ENCODE measurements at regions not wholly inside any gene's neighbourhood (a gene's known extent, or its start where the extent isn't known, plus 50 kb on each side); places are given as distances from the start of the nearest gene placed in this dataset.

GRCh38 chr14:51523243-51523642 is 128.5 kb upstream of the FRMD6 start:
- no peak overlapping the region for H3K27ac ChIP-seq
- H3K36me3 ChIP-seq: no peaks in the 10 kb centered on the region
- H3K9me3 ChIP-seq: no peaks in the 10 kb centered on the region
- no peaks in the 10 kb centered on the region for H3K27me3 ChIP-seq
- TF ChIP-seq CTCF (IDR thresholded peaks at IDR 0.05): no peak
- no peak overlapping the region for H3K4me3 ChIP-seq
- DNase-seq (ENCODE audit: low spot score in 2 of 2): no peak
- intact Hi-C loops (cut with DNase I): no loop called here
- H3K4me1 ChIP-seq: no peaks in the 10 kb centered on the region

- TF ChIP-seq CTCF (IDR thresholded peaks at IDR 0.05): no peak
- H3K9me3 ChIP-seq: no peaks in the 10 kb centered on the region
- no peaks in the 10 kb centered on the region for H3K36me3 ChIP-seq
- H3K27ac ChIP-seq: no peak overlapping the region
- intact Hi-C loops (cut with DNase I): no loop called here
- no peaks in the 10 kb centered on the region for H3K27me3 ChIP-seq
- H3K4me3 ChIP-seq: no peak overlapping the region
- no peaks in the 10 kb centered on the region for H3K4me1 ChIP-seq
- no peak for DNase-seq (ENCODE audit: low spot score in 2 of 2)
These were observed 126.0 kb upstream of the FRMD6 start for GRCh38 chr14:51525739-51526138.

GRCh38 chr14:51527073-51527472 is 124.6 kb upstream of the FRMD6 start:
- Histone ChIP-seq H3K36me3 (no peaks in the 10 kb centered on the region), H3K27ac (no peak overlapping the region), H3K4me3 (no peak overlapping the region), H3K27me3 (no peaks in the 10 kb centered on the region), H3K9me3 (no peaks in the 10 kb centered on the region), H3K4me1 (no peaks in the 10 kb centered on the region)
- intact Hi-C loops (cut with DNase I): no loop called here
- DNase-seq (ENCODE audit: low spot score in 2 of 2): no peak
- no peak for TF ChIP-seq CTCF (IDR thresholded peaks at IDR 0.05)

- intact Hi-C loops (cut with DNase I): no loop called here
- no peak for TF ChIP-seq CTCF (IDR thresholded peaks at IDR 0.05)
- Histone ChIP-seq H3K27me3 (no peaks in the 10 kb centered on the region), H3K4me3 (no peak overlapping the region), H3K9me3 (no peaks in the 10 kb centered on the region), H3K36me3 (no peaks in the 10 kb centered on the region), H3K4me1 (no peaks in the 10 kb centered on the region), H3K27ac (no peak overlapping the region)
- DNase-seq (ENCODE audit: low spot score in 2 of 2): no peak
These were observed 122.0 kb upstream of the FRMD6 start for GRCh38 chr14:51529736-51530135.

- TF ChIP-seq CTCF (IDR thresholded peaks at IDR 0.05): no peak
- intact Hi-C loops (cut with DNase I): no loop called here
- Histone ChIP-seq H3K27ac (no peak overlapping the region), H3K9me3 (no peaks in the 10 kb centered on the region), H3K27me3 (no peaks in the 10 kb centered on the region), H3K36me3 (no peaks in the 10 kb centered on the region), H3K4me3 (no peak overlapping the region), H3K4me1 (no peaks in the 10 kb centered on the region)
- DNase-seq (ENCODE audit: low spot score in 2 of 2): no peak
These were observed 118.5 kb upstream of the FRMD6 start for GRCh38 chr14:51533160-51533559.

- intact Hi-C loops (cut with DNase I): no loop called here
- no peak for TF ChIP-seq CTCF (IDR thresholded peaks at IDR 0.05)
These were observed 117.7 kb upstream of the FRMD6 start for GRCh38 chr14:51533872-51534553.

More at GRCh38 chr14:51533872-51534553, 117.7 kb upstream of the FRMD6 start:
- Histone ChIP-seq H3K4me3 (no peak overlapping the region), H3K9me3 (no peaks in the 10 kb centered on the region), H3K27me3 (no peaks in the 10 kb centered on the region), H3K27ac (no peak overlapping the region), H3K36me3 (no peaks in the 10 kb centered on the region), H3K4me1 (no peaks in the 10 kb centered on the region)
- DNase-seq (ENCODE audit: low spot score in 2 of 2): no peak

Measured in ascending aorta (tissue), 2 donors.